NCI-H524 (cell line): ENCODE measurements at regions not wholly inside any gene's neighbourhood (a gene's known extent, or its start where the extent isn't known, plus 50 kb on each side); places are given as distances from the start of the nearest gene placed in this dataset.
"Not testable (repeated sequence)": the region's sequence is repeated elsewhere in the genome, so short reads cannot be mapped to it uniquely, and the experiment has no call there.

Source experiments
- DNase-seq, 2 experiments: peaks; one replicate each; lab custom pipeline; 2025; lab: John Stamatoyannopoulos, UW

DNA sequence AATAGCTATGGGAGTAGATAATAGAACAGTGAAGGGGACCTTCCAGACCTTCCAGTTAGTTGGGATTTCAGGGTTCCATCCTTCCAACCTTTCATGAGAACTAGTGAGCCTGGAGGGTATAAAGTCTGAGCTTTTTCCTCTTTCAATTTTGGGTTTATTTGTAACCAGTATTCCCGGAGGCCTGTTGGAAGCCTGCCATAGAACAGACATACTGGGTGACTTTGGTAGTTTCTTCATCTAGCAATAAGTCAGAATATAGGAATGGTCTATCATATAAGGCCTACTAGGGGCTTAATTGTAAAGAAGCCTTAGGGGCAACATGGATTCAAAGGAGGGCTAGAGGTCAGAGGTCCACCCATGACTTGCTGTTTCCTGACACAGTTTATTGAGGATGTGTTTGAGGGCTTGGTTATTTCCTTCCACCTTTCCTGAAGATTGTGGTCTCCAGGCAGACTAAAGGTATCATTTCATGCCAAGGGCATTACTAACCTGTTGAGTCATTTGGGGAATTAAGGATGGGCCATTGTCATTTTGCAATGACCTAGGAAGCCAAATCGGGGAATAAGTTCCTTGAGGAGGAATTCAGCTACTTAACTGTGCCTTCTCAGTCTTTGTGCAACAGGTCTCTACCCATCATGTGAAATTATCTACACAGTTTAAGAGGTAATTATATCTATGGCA is 410.3 kb downstream of the SLC6A15 start:
- DNase-seq, result no peak

DNA sequence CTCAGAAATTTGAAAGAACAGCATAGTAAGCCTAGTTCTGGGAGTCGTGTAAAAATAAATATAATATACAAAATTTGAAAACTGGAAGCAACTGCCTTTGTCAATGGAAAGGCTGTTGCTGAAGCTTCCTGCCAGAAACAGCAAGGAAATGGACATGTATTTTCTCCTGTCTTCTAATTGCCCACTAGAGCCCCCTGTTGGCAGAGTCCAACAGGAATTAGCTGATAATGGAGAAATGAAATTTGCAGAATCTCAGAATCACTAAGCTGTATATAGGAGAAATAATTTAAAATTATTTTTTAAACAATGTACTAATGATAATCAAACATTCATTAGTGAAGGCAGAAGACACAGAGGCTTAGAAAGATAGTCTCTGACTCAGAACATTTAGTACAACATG is 414.8 kb downstream of the SLC6A15 start:
- DNase-seq, result peak in 1 of 2 experiments; percentile 35

DNA sequence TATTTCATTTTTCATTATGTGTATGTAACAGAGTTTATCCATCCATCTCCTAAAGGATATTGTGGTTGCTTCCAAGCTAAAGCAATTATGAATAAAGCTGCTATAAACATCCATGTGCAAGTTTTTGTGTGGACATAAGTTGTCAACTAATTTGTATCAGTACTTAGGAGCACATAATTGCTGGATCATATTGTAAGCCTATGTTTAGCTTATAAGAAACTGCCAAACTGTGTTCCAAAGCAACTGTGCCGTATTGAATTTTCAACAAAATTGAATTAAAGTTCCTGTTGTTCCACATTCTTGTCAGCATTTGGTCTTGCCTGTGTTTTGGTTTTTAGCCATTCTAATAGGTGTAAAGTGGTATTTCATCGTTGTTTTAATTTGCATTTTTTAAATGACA is 416.9 kb downstream of the SLC6A15 start:
- no peak for DNase-seq

DNA sequence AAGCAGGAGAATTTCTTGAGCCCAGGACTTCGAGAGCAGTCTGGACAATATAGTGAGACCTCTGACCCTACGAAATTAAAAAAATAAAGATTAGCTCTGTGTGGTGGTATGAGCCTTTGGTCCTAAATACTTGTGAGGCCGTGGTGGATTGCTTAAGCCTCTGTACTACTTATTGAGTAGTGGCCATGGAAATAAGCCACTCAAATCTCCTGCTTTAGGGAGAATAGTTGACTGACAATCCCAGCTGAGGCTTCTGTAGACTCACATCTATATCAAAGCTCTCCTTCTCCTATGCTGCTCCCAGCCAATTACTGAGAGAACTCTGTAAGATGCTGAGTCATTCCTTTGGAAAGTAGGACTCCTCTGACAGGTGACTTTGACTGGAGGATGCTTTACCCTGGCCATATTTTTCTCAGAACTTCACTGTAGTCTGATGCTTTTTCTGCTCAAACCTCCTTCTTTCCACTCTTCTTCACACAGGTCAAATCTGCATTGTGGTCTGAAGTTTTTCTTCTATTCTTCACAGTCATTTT is 420.2 kb downstream of the SLC6A15 start:
- DNase-seq, result no peak

DNA sequence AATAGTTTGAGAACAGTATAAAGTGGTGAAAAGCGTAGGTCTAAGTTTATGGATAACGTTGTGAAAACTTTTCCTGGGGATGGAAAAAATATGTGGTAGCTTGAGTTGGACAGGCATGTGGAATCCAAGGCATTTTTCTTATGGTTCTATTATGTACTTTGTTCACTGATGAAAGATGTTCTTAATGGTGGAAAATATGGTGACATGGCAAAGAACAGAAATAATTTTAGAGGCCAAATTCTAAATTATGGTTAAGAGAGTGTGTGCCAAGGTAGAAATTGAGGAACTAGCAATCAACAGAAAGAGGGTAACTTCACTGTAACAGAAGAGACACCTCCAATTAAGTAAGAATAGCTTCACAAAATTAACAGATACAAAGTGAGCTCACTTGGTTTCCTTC is 427.8 kb downstream of the SLC6A15 start:
- no peak for DNase-seq

DNA sequence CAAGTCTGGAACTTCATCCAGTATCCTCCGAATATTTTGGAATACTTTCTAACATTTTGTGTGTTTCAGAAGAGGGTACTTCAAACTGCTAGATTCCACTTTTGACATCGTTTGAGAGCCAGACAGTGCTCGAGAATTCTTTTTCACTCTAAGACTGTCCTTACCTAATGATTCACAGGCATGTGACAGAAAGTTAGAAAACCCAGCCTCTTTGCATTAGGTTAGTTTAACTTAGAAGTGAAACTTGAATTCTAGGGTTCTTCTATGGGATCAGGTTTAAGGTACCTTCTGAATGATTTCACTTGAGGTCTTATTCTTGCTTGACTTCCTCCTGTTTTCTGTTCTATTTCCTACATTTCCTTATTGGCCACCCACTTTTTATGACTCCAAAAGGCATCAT is 431.8 kb downstream of the SLC6A15 start:
- DNase-seq, result no peak

DNA sequence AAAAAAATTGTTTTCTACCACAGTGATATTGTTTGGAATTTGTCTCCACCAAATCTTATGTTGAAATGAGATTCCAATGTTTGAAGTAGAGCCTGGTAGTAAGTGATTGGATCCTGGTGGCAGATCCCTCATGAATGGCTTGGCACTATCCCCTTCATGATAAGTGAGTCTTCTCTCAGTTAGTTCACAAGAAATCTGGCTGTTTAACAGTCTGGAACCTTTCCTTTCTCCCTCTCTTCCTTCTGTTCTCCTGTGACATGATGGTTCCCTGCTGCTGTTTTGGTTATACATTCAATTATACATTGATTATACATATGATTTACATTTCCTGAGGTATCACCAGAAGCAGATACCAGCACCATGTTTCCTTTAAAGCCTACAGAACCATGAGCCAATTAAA is 442.2 kb downstream of the SLC6A15 start:
- no peak for DNase-seq

DNA sequence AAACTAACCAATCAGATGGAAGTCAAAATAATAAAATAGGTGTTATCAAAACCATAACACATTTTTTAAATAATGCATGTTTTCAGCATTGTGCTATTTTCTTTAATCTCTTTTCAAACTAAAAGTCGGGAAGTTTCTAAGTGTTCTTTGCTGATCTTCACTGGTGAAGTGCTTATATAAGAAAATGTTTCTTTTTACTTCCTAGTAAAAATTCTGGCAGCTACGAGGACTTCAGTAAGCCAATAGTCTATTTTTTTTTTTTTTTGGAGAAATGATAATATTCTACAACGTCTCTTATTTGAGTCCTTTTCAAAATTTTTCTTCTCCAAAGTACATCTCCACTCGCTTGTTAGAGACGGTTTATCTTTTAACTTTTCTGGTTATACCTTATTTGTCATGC is 448.0 kb downstream of the SLC6A15 start:
- no peak for DNase-seq

DNA sequence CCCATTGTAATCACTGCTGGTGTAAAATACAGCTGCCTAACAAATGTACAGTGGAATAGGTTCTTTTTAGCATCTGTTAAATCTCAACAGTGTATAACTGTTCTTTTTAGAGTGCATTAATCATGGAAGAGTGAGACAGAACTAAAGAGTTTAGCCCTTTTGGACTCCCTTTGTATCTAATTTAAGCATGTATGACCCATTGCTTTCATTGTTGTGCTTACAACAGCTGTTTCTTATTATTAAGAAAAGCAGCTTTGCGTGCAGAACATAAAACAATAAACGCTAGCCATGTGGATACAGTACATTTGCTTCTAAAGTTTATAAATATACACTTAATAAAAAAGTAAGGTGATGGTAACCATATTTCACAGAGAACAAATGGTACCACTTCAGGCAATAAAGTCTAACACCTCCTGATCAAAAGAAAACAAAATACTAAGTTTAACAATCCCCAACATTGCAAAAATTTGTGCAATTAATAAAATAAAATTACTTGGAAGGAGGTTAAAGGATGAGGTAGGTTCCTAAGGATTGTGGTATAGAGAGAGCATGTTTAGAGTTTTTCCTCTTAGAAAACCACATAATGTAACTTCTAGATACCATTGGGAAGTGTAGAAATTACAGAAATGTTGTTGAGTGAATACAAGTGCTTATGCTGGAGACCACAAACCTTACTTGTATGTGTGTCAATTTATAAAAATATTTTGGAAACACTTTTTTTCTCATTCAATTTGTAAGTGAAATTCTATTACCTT is 448.7 kb downstream of the SLC6A15 start:
- no peak for DNase-seq

DNA sequence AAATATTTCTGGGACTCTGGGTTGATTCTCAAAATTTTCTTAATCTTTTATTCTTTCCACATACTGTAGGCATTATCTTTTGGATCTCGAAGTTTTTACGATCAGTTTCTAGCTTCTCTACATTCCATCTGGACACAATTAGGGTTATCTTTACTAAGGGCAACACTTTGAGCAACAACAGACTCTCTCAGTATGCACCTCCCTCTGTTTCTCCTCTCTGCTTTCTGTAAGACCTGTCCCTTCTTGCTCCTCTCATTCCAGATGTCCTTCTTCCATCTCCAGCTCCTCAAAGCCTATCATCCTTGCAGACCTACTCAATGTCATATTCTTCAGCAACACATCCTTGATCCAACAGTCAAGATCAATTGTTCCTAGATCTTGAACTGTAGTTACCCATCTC is 457.0 kb downstream of the SLC6A15 start:
- no peak for DNase-seq

DNA sequence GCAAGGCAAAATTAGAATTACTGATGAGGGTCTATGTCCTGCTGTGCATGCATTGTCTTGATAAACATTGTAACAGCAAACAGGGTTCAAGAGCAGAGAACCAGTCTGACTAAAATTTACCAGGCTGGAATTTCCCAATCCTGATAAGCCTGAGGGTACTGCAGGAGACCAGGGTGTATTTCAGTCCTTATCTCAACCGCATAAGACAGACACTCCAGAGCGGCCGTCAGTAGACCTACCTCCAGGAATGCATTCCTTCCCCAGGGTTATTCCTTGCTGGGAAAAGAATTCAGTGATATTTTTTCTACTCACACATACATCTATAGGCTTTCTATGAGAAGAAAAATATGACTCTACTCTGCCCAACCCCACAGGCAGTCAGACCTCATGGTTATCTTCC is 466.1 kb downstream of the SLC6A15 start:
- not testable (repeated sequence) for DNase-seq

DNA sequence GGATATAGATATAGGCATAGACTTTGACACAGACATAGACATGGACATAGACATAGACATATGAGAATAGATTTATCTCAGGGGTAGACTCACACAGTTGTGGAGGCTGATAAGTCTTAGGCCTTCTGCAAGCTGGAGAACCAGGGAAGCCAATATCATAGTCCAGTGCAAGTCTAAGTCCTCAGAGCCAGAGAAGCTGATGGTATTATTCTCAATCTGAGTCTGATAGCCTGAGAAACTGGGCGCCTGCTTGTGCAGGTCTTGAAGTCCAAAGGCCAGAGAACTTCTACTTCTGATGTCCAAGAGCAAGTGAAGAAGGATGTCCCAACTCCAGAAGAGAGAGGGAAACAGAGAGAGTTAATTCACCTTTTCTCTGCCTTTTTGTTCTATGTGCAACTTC is 476.5 kb downstream of the SLC6A15 start:
- no peak for DNase-seq

DNA sequence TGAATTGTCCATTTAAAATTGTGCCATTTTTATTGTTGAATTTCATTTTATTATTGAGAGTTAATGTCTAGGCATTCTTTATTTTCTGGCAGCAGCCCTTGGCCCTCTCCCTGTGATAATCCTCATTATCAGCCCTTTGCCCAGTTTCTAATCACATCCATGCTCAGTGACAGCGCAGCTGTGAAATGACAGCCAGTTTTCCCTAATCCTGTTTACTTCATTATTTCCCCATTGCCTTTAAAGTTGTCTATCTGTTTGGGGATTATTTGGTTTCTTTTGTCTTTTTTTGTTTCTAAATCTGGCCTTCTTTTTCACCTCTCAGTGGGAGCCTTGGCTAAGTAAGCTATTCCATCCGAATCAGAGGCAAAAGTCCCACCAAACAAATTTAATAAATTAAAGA is 476.9 kb downstream of the SLC6A15 start:
- no peak for DNase-seq

DNA sequence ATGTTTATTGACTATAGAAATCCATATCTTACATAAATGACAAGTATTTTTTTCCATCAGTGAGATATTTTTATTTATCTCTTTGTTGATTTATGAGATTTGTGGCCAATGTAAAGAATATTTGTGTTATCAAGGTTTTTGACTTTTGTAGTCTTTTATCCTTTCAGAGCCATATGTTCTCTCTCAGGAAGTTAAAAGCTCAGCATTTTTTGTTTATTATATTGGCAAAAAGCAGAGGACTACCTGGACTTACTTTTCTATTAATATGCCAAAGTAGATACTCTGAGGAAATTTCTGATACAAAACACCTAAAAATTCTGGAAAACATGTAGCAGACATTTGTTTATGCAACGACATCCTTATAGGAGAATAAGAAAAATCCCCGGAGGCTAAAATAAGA is 490.3 kb downstream of the SLC6A15 start:
- DNase-seq, result no peak

DNA sequence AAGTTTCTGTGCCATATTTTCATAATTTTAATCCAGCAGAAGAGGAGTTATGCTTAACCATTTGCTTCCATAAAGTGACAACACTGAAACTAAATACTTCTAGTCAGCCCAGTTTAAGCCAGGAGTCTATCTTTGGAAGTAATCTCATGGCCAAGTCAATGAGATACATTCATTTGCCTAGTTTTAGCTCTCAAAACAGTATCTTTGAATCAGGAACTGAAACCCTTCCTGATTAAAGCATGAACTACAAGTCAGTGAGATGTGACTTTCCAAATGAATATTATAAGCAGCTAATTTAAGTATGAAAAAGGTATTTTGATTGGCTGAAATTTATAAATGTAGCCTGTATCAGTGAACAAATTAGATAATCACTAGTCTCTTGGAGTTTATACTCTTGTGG is 491.5 kb downstream of the SLC6A15 start:
- no peak for DNase-seq

DNA sequence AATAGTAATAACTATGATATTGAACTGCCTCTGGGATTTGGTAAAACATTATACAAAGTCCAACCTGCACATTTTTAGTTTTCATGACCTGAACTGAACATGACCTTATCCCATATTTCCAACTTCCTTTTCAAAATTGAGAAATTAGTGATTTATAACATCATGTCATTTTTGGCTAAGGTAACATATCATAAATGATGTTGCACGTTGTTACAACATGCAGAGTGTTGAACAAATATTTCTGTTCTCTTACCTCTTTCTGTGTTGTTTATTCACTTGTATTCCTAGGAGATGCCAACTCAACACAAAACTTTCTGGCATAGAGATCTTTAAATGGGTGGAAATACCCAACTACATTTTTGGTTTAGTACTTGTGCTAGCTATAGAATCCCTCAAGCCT is 496.0 kb downstream of the SLC6A15 start:
- no peak for DNase-seq

DNA sequence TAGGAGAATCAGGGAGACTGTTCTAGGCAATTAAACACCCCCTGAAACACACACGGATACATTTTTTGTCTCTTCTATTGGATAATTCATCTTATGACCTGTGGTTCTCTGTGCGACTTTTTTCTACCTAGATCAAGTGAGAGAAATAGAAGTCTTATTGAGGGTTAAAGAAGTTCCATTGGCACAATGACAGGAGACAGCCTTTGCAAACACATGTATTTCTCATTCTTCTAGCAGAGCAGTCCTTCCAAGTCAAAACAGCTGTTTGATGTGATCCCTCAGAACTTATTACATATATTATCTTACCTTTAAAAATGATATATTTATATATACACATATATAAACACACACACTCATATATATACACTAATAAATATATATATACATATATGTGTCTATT is 496.7 kb downstream of the SLC6A15 start:
- no peak for DNase-seq

DNA sequence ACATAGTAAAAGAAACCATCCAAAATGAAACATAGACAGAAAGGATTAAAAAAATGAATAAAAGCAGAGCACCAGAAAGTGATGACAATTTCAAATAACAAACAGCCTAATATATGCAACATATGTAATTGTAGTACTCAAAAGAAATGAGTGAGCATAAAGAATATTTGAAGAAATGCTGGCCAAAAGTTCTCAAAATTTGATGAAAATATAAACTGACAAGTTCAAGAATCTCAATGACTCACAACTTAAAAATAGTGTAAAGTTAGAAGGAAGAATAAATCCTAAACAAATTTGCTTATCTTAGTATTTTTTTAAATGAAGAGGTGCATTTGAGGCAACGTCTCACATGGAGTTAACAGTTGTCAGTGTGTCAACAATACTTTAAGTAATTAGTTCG is 498.9 kb downstream of the SLC6A15 start:
- no peak for DNase-seq

DNA sequence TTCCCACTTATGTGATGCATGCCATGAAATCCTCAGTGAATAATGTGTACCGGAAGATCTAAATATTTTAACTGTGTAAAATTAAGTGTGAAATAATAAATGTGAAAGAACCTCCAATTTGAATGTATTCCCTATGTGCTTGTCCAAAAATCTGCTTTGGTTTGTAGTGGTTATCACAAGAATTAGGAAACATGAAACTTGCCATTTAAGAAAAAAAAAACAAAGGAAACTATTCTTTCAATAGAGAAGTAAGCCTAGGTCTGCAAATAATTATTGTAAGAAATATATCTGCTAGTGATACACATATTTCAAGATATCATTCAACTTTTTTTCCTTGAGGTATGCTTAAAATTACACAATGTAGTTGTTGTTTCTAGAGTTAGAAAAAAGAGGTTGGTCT is 500.4 kb downstream of the SLC6A15 start:
- no peak for DNase-seq

DNA sequence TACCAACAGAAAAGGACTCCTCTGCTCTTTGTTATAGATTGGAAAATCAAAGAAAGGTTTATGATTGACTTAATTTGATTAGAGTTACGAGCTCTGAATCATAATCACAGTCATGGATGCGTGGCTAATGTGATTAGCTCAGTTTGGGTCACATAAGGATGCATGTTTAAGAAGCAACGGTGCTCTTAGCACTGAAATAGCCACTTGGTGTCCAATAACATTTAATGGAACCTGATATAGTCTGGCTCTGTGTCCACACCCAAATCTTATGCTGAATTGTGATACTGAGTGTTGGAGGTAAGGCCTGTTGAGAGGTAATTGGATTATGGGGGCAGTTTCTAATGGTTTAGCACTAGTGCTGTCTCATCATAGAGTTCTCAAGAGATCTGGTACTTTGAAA is 501.6 kb downstream of the SLC6A15 start:
- peak; percentile 48 to 76 for DNase-seq

DNA sequence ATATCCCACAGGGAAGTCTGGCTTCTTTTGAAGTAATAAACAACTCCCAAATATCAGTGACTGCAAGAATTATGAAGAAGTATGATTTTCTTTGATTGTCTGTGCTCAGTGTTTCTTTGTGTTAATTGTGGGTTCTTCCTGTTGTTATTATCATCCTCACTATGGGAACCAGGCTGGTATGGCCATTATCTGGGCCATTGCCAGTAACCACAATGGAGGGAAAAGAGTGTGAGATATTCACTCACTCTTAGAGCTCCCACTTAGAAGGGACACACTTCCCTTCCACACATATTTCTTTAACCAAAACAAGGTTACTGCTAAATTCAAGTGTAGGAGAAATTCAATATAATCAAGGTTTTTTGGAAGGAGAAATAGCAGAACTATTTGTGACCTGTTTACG is 503.7 kb downstream of the SLC6A15 start:
- DNase-seq, result no peak

DNA sequence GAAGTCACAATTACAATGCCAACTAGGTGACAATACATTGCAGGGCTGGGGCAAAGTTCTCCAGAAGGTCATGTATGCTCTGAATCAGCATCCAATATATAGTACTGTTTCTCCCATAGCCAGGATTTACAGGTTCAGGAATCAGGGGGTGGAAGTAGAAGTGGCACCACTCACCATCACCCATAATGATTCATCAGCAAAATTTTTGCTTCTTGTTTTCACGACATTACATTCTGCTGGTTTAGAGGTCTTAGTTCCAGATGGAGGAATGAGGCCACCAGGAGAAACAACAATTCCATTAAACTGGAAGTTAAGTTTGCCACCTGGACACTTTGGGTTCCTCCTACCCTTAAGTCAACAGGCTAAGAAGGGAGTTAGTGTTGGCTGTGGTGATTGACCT is 505.9 kb downstream of the SLC6A15 start:
- not testable (repeated sequence) for DNase-seq

DNA sequence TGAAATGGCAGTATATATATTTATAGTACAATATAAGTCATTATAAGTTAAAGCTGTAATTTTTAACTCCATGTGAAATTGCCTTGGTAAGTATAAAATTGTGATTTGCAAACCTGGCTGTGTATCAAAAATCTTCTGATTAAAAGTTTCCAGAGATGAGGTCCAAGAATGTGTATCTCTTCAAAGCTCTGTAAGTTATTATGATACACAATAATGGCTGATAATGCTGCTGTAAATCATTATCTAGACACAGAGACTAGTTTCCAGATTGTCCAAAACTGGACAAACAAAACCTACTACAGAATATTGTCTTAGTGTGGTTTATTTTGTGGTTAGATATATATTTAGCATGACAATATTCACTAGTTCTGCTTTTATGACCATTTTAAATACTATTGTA is 514.8 kb downstream of the SLC6A15 start:
- no peak for DNase-seq

DNA sequence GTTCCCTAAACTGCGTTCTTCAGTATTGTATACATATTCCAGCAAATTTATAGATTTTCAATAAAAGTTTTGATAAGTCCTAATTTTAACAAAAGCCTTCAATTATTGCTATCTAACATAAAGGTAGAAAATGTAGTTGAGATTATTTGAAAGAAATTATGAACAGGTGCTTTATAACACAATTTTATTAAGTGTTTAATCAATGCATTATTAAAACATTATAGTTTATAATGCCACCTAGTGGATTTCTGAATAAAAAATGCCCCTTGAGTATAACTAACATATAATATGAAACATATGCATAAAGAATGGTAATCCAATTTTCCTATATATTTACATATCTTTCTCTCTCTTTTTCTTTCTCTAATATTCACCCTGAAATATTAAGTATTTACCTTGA is 515.3 kb downstream of the SLC6A15 start:
- DNase-seq, result peak in 1 of 2 experiments; percentile 27
